ENCODE measurements at regions not wholly inside any gene's neighbourhood (a gene's known extent, or its start where the extent isn't known, plus 50 kb on each side); places are given as distances from the start of the nearest gene placed in this dataset.
"Not testable (repeated sequence)": the region's sequence is repeated elsewhere in the genome, so short reads cannot be mapped to it uniquely, and the experiment has no call there.

DNA sequence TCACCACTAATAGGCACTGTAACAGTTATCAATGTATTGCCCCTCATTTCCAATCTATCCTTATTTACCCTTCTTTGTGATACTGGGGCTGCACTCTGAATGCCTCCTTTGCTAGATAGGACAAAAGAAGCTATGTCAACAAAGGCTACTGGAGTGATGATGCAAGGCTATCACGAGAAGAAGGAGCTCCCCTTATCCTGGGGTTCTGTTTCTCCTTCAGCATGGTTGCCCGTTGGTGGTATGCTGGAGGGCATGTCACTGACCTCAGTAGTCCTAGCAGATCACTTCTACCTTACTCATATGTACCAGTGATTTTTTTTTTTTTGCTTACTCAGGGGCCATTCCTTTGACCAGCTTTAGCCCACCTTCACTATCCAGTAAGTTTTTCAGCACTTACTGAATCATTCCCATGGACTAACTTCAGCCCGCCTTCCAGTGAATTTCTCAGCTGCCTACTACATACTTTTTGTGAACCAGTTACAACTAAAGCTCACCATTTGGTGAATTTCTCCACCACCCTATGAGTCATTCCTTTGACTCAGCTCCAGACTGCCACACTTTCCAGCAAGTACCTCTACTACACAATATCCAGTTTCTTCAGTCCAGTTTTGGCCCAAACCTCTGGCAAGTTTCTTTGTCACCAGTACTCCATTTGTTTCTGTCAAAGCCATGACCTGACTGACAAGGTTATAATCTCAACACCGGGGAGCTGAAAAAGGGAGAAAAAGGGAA lies 944.5 kb downstream of the KCNT2 start:
- no peak for DNase-seq

DNA sequence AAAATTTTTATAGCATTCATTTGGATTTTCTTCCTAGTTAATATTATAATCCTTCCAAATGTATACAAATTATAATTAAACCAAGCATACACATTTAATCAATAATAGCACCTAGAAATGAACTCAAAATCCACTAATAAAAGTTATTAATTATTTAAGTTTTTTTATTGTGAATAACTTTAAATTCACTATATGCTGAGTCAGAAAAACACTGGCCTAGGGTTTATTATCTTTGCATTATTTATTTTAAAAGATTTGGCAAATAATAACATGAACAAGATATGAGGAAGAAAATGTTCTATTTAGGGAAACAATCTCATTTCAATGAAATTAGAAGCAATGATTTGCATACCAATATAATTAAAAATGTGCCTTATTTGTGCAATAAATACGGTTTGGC lies 951.5 kb downstream of the KCNT2 start:
- DNase-seq = no peak

DNA sequence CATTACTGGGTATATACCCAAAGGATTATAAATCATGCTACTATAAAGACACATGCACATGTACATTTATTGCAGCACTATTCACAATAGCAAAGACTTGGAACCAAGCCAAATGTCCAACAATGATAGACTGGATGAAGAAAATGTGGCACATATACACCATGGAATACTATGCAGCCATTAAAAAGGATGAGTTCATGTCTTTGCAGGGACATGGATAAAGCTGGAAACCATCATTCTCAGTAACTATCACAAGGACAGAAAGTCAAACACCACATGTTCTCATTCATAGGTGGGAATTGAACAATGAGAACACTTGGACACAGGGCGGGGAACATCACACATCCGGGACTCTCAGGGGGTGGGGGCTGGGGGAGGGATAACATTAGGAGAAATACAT lies 959.4 kb downstream of the KCNT2 start:
- not testable (repeated sequence) for DNase-seq

DNA sequence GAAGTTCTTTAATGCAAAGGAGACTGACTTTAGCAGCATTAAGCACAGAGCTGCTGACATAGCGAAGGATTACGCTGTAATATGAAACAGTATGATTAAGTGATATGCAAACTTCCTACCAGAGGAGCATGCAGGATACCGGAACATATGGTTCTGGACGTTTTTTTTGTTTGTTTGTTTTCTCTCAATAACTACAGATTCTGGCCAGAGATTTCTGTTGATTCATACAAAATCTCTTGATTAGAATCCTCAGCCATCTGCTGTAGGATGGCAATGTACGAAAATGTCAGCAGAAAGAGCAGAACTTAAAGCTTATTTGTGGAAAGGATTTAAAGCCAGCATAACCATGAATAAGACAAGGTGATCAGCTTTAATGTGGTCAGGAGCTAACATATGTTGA lies 970.7 kb downstream of the KCNT2 start:
- no peak for DNase-seq

DNA sequence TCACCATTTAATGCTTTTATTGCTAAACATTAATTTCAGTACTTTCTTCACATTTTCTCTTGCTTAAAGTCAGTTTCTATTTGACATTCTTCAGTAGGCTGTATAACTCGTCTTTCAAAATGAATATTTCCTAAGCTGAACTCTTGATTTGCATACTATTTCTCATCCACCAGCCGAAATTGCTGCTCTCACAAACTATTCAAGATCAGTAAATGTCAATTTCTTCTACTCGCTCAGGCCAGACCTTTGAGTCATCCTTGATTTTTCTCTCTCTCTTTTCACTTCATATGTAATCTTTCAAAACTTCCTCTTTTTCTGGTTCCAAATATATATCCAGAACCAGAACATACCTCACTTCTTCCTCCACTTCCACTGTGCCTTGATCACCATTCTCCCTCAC lies 990.0 kb downstream of the KCNT2 start:
- DNase-seq = no peak

DNA sequence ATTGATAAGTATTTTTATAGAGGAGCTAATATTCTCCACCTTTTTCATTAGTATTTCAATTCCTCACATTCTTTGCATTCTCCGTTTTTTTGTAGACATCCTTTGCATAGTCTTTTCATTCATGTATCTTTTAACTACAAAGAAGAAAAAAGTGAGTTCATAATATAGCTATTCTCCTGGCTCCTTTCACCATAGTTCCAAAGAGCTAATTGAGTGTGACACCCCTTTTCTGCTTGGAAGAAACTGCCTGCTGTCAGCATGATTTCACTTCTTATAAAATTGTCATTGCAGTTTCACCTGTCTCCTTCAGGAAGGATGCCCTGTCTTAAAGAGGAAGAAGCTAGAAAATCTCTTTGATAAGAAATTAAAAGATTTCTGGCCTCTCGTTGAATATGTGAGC lies 991.1 kb downstream of the KCNT2 start:
- DNase-seq = no peak

DNA sequence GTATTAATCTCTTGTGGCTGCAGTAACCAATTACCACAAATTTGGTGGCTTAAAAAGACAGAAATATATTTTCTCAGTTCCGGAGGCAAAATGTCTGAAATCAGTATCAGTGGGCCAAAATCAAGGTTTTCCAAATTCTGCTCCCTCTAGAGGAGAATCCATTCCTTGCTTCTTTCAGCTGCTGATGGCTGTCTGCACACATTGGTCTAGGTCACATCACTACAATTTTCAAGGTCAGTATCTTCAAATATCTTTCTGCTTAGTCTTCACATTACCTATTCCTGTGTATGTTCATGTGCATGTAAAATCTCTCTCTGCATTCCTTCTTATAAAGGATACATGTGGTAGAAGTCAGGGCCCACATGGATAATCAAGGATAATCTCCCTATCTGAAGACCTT lies 999.4 kb downstream of the KCNT2 start:
- no peak for DNase-seq

DNA sequence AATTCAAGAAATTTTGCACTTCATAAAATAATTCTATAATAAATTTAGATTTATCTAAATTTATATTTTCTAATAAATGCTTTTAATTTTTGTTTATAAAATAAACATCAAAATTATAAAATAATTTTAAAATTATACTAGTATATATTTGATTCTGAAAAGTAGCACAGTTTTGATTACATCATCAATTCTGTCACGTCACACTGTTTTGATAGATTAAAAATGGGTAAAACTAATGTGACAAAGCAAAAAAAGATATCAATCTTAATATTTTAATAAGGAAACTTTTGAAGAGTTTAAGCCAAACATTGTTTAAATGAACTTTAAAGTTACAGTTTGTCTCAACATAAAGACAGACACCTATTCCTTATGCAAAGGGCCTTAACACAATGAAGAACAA lies 1001.8 kb downstream of the KCNT2 start:
- no peak for DNase-seq

DNA sequence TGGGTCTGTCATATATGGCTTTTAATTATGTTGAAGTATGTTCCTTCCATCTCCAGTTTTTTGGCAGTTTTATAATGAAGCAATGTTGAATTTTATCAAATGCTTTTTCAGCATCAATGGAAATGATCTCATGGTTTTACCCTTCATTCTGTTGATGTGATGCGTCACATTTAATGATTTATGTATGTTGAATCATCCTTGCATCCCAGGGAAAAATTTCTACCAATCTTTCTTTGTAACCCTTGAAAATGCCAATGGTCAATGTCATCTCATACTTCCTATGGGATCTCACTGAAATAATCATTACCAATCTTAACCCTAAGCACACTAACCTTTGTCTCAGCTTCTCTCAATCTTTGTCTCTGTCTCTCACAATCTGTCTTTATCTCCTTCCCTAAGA lies 1004.0 kb downstream of the KCNT2 start:
- DNase-seq = no peak

DNA sequence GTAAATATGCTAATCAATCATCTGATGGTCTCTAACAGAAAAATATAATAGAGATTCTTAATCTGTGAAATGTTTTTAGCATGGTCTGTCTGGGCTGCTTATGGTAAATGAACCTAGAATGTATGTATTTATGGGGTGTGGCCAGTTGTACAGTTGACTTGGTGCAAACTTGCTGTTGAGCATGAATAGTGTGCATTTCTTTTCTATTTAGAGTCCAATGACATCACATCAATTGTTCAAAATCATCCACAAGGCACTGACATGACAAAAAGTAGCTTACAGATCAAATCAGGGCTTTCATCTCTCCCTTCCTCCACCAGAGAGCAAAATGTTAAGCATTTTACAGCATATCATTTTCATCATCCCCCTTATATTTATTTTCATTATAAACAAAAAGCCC lies 1010.3 kb downstream of the KCNT2 start:
- no peak for DNase-seq

DNA sequence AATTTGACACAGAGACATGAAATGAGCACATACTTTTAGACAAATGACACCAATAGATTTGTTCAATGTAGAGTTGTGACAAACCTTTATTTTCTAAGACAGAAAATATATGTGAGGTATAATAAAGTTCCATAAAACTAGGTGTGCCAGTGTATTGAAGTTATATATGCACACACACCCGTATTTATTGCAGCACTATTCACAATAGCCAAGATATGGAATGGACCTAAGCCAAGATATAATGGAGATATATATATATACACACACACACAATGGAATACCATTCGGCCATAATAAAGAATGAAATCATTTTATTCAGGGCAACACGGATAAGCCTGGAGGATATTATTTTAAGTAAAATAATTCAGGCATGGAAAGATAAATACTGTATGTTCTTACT lies 1013.5 kb downstream of the KCNT2 start:
- no peak for DNase-seq

DNA sequence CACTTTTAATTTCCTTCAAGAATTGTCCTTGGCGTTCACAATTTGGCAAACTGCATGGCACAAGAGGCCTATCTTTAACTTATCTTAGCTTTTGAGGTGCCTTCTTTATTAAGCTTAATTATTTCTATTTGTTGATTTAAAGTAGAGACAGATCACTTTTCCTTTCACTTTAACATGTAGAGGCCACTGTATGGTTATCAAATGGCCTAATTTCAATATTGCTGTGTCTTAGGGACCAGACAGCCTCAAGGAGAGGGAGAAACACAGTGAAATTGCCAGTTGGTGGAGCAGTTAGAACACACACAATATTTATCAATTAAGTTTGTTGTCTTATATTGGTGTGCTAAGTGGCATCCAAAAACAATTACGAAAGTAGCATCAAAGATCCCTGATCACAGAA lies 1013.9 kb downstream of the KCNT2 start:
- no peak for DNase-seq

DNA sequence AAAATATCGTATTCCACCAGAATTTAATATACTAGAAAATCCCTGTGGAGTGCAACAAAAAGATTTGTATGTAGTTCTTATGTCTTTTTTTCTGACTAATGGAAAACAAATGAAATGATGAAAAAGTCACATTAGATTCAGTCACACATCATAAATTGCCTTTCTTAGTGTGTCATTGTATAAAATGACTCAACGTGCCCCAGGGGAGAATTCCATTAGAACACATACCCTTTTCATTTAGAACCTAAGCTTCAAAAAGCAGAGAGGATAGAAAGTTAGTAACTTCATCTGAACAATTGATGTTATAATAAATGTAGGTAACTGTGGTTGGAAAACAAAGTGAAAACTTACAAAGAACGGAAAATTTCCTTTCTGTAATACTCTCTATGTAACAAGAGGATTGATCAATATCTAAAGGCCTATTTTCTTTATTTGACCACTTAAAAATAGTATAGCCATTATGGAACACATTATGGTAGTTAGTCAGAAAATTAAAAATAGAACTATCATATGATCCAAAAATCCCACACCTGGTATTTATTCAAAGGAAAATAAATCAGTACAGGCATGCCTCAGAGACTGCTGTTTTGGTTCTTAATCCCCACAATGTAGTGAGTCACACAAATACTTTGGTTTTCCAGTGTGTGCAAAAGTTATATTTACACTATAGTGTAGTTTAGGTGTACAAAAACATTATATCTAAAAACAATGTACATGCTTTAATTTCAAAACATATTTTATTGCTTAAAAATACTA lies 1016.1 kb downstream of the KCNT2 start:
- DNase-seq = peak; percentile 4

DNA sequence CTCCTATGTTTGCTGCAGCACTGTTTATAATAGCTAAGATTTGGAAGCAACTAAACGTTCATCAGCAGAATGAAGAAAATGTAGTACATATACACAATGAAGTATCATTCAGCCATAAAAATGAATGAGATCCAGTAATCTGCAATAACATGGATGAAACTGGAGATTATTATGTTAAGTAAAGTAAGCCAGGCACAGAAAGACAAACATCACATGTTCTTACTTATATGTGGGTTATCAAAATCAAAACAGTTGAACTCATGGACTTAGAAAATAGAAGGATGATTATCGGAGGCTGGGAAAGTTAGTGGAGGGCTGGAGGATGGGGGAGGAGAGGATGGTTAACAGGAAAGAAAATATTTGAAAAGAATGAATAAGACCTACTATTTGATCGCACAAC lies 1017.6 kb downstream of the KCNT2 start:
- no peak for DNase-seq

DNA sequence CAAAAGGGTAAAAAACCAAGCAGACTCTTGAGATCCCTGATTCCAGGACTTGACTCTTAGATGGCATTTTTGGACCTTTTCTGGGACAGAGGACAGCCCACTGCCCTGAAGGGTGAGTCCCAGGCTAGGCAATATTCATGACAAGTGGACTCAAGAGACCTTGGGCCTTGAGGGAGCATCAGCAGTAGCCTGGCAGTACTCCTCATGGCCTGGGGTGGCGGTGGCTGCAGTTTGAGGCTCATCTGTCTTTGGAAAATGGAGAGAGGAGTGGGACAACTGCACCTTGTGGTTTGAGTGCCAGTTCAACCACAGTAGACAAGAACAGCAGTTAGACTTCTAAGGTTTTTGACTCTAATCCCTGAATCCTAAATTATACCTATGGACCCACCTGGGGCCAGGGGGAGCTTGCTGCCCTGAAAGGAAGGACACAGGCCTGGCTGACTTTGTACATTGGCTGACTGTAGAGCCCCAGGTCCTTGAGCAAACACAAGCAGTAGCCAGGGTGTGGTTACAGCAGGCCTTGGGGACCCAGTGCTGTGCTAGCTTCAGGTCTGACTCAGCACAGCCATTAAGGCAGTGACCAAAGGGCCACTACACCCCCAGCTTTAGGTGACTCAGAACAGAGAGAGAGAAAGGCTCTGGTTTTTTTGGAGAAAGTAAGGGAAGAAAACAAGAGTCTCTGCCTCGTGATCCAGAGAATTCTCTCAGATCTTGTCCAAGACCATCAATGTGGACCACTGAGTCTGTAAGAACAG lies 1023.2 kb downstream of the KCNT2 start:
- DNase-seq = no peak

DNA sequence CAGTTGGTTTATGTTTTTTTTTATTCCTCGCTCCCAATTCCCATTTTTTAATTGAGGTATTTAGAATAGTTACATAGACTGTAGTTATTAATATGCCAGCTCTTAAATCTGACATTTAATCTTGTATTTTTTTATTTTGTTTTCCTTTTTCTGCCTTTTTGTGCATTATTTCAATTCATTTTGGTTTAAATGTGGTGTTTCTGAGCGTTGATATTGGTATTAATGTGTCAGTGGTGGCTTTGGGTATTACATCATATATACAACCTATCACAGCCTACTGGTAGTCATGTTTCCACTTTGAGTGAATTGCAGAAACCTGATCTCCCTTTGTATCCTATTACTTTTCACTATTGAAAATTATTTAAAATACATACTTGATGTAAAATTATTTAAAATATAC lies 1027.3 kb downstream of the KCNT2 start:
- DNase-seq = no peak

DNA sequence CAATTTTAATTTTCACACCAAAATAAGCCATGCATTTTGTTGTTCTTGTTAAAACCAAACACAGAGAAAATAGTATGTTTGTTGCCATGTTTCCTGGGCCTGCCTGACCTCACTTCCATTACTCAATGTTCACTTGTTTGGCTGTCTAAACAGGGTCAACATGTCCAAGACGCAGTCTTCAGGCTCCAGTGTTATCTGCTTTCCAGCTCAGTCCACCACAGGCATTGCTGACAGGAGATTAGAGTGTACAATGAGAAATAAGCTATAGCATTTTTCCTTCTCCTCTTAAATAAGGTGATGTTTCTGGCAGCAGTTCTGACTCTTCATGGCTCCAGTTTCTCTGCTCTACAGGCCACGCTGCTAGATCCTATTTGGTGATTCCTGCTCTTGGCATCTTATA lies 1030.5 kb downstream of the KCNT2 start:
- DNase-seq = no peak

DNA sequence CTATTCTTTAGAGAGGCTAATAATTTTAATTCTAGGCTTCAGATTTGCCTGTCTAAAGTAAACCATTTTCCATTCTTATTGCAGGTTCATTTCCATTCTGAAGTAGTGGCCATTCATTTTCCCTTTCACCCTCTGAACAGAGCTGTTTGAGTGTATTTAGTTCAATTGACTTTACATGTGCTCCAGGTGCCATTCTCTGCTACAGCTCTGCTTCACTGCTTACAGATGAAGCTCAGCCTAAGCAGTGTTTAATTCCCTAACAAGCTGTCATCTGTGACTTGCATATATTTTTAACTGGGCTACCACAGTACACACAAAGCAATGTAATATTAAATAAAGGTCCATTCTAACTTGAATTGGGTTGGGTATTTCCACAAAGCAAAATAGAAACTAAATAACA lies 1031.6 kb downstream of the KCNT2 start:
- no peak for DNase-seq

DNA sequence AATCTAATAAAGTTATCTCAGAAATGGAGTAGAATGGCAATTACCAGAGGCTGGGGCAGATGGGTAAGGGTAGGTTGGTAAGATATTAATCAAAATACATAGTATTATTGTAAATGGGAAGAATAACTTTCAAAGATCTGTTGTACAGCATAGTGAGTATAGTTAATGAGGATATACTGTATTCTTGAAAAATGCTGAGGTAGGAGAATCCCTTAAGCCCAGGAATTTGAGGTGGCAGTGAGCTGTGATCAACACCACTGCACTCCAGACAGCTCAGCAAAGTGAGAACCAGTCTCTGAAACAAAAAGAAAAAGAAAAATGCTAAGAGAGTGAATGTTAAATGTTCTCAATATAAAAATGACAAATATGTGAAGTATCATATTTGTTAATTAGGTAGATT lies 1033.7 kb downstream of the KCNT2 start:
- no peak for DNase-seq

DNA sequence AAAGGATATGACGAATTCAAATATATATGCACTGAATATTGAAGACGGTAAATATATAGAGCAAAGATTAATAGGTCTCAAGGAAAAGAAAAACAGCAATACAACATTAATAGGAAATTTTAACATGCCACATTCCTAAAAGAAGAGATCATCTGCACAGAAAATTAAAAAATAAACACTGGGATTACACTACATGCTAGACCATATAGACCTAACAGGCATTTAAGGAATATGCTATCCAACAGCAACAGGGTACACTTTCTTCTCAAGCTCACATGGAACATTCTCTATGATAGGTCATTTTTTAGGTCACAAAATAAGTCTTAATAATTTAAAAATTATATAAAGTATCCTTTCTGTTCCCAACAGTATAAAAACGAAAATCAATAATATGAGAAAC lies 1038.3 kb downstream of the KCNT2 start:
- no peak for DNase-seq

DNA sequence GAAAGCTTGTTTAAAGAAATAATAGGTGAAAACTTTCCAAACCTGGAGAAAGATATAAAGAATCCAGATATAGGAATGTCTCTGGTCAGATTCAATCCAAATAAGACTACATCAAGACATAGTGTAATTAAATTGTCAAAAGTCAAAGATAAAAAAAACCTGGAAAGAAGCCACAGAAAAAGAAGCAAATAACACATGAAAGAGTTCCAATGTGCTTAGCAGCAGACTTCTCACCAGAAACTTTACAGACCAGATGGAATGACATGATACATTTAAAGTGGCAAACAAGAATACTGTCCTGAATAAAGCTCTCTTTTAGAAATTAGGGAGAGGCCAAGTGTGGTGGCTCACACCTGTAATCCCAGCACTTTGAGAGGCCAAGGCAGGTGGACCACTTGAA lies 1039.9 kb downstream of the KCNT2 start:
- DNase-seq = no peak

DNA sequence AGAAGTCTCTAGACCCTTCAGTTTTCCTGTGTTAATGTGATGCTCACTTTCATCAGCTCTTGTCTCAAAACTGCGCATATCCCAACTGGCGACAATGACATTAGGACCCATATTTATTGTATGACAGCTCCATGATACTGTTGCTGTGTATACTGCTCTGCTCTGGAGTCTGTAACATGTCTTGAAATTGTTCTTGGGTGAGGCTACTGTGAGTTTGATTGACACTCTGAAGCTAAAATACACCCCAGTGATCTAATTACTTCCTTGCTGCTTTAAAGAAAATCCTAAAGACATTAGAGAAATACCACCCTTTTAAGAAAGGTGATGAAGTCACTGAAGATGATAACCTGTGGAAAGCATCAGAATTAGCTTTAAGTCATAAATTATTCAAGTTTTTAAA lies 1046.2 kb downstream of the KCNT2 start:
- DNase-seq = no peak

Measured in left kidney (tissue), 1 donor.